HG03521 (cell line): ENCODE measurements at regions not wholly inside any gene's neighbourhood (a gene's known extent, or its start where the extent isn't known, plus 50 kb on each side); places are given as distances from the start of the nearest gene placed in this dataset.
"Not testable (repeated sequence)": the region's sequence is repeated elsewhere in the genome, so short reads cannot be mapped to it uniquely, and the experiment has no call there.

Experiments
- ATAC-seq: cut with Tn5 transposase; IDR thresholded peaks from one replicate; pipeline ENCODE4 v1.9.1; 2021; ENCODE audit warnings: mild to moderate bottlenecking, moderate library complexity; ENCODE audit not compliant: unreplicated experiment

- ATAC-seq, result no peak
Observed at GRCh38 chr18:60067426-60068210, 167.8 kb downstream of the PMAIP1 start.

GRCh38 chr18:60066219-60066975, 166.6 kb downstream of the PMAIP1 start:
- no peak for ATAC-seq

- no peak for ATAC-seq
Observed at GRCh38 chr18:60064271-60064670, 164.5 kb downstream of the PMAIP1 start.

DNA sequence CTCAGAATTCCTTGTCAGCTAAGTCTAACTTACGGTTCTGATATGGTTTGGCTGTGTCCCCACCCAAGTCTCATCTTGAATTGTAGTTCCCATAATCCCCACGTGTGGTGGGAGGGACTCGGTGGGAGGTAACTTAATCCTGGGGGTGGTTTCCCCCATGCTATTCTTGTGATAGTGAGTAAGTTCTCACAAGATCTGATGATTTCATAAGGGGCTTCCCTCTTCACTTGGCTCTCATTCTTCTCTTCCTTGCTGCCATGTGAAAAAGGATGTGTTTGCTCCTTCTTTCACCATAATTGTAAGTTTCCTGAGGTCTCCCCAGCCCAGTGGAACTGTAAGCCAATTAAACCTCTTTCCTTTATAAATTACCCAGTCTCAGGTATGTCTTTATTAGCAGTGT, 163.0 kb downstream of the PMAIP1 start:
- not testable (repeated sequence) for ATAC-seq

- ATAC-seq, result no peak
Observed at GRCh38 chr18:60062396-60062795, 162.6 kb downstream of the PMAIP1 start.

DNA sequence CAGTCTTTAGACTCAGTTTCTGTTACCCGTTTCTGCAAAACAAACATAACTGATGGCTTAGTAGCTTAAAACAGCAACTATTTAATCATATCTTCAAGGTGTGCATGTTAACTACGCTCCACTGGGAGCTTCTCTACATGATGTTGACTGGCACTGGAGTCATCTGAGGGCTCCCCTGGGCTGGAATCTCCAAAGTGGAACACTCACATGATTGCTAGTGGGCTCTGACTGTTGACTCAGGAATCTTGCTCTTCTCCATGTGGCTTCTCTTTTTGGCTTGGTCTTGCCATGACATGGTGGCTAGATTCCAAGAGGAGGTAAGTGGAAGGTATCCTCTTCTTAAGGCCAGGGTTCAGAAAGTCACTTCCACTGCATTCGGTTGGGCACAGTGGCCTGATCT, 160.8 kb downstream of the PMAIP1 start:
- ATAC-seq, result no peak

DNA sequence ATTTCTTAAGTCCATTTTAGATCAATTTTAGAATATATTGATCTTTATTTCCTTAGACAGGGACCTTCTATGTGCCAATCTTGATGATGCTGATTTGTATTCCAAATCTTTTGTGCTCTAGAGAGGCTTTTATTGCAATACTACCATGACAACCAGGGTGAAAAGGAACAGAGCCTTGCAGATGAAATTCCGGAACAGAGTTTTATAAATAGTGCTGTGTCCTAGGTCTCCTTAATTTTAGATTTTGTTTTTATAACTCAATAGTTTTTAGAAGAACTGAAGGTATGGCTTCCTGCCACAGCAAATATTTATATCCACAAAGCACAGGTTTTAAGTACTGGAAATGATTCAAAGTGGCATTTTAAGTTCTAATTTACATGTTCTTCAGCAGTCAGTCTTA, 160.2 kb downstream of the PMAIP1 start:
- ATAC-seq, result no peak

DNA sequence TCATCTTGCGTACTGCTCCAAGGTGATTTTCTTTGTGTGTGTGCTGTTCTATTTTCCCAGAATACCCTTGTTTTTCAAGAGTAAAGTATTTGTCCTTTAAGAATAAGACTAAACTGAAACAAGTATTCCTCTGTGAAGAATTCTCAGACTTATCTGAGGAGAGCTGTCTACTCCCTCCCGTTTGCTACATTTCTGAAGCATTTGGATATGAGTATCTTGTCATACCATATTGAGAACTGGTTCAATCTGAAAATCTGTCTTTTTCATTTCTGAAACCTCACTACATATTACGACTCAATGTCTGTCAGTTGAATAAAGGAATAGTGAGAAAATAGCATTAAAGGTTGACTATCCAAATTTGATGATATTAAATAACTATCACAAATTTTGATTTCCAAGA, 159.4 kb downstream of the PMAIP1 start:
- ATAC-seq, result no peak

DNA sequence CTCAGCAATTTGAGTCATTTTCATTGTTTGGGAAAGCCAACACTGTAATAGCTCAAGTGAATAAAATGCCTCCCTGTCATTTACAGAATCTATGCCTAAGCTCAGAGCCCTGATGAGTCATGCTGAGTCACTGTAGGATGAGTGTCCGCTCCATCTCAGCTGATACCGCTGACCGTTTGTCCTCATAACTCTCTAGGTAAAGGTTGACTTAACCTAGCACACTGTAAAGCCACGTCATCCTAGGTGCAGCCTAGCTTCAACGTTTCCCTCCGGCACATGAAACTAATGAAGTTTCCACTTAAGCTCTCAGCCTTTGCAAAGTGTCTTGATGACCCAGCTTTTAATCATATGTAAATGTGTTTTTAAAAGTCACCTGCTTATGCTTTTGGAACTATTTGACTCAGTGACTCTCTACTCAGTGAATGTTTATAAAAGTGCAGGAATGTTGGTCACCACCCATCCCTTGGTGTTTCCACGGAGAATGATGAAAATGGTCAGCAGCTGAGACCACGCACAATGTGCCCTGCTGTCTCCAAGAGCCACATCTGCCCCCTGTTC, 154.0 kb downstream of the PMAIP1 start:
- no peak for ATAC-seq

- ATAC-seq, result no peak
Observed at GRCh38 chr18:60050821-60051220, 151.0 kb downstream of the PMAIP1 start.

DNA sequence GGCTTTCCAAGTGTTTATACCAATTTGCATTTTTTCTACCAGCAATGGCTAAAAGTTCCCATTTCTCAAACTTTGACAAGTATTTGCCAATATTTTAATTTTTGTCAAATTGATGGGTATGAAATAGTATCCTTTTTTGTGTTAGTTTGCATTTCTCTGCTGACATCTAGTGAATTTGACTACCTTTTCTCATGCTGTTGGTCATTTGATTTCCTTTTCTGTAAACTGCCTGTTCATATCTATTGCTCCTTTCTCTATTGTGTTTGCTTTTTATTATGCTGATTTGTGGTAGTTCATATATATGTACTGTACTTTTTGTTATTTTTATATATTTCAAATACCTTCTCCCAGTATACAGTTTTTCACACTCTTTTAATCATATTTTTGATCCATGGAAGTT, 149.4 kb downstream of the PMAIP1 start:
- ATAC-seq, result no peak

- no peak for ATAC-seq
Observed at GRCh38 chr18:60047556-60047955, 147.8 kb downstream of the PMAIP1 start.

DNA sequence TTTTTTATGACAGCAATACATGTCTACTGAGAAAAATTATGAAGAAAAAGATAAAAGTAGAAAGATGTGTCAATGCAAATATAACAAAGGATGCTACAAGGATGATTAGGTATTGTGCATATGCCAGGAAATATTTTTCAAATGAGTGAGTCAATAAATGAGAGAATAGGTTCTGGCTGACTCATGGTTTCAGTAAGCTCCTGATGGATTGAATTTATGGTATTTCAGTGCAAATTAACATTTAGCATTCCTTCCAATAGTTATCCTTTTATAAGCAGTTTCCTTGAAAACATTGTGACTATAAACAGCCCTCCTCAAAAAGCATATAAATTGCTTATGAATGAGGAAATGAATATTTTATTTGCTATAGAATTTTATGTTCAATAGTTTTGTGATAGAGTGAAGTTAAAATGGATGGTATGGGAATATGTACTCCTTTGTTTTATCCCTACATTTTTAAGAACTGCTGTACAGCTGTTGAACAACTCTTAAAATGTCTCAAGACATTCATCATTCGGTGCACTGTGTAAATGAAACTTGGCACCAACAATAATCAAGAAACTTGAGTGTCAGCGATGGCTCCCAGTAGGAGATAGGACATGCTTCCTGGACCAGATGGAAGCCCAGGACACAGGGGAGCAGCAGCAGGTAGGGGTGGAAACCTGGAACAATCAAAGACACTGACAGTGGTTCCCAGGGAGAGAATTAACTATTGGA, 144.7 kb downstream of the PMAIP1 start:
- ATAC-seq, result no peak

DNA sequence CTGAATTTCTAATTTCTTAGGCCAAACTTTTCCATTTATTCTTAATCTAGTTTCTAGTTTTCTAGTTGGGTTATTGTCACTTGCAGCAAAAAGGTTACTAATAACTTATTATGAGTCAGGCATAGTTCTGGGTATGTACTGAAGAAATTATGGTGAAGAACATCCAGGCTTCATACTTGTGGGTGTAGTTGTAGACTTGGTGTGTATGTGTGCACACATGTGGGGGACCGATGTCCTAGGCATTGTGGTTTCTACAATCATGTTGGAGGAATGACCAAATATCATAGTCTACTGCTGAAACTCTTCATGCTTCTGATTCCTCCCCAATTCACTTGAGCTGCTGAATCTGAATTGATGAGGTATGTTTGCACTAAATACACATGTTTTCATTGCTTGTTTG, 141.2 kb downstream of the PMAIP1 start:
- no peak for ATAC-seq

- no peak for ATAC-seq
Observed at GRCh38 chr18:60038731-60039130, 138.9 kb downstream of the PMAIP1 start.

DNA sequence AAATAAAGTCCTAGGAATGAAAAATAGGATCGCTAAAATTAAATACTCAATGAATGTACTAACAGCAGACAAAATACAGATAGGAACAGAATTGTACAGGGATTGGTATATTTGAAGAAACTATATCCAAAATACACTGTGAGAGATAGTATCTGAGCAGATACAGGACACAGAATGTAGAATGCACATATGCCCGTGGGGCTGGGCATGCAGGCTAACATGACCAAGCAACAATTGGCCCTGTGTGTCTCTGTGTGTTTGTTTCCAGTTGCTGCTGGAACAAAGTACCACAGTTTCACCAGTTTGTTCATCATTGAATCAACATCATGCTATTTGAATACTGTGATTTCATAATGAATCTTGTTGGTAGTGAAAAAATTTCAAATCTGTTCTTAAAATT, 127.6 kb downstream of the PMAIP1 start:
- ATAC-seq, result no peak

- no peak for ATAC-seq
Observed at GRCh38 chr18:60024857-60025256, 125.1 kb downstream of the PMAIP1 start.

DNA sequence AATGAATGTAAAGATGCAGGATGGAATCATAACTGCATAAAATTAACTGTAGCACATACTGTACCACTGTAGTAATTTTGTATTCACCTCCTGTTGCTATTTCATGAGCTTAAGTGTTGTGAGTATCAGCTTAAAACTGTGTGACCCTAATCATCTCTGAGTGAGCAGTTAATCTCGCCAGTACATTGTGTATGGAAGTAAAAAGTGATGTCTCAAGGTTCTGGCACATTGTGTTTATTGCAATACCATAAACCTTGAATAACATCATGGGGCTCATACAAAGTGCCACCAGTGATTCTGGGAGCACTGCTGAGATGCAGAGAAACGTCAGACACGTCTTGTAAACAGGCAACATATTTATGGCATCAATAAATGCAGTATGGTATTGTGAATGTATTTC, 124.5 kb downstream of the PMAIP1 start:
- no peak for ATAC-seq

GRCh38 chr18:60022671-60023276, 123.0 kb downstream of the PMAIP1 start:
- ATAC-seq, result no peak

- ATAC-seq, result no peak
Observed at GRCh38 chr18:60021556-60021955, 121.8 kb downstream of the PMAIP1 start.
